SK-N-SH treated with all-trans-retinoic acid at 6 μM for 48 hours (cell line): ENCODE measurements at regions not wholly inside any gene's neighbourhood (a gene's known extent, or its start where the extent isn't known, plus 50 kb on each side); places are given as distances from the start of the nearest gene placed in this dataset.

Experiments
- CSRNP3 ChIP-seq: fragments of 250-450 bp; sonication (Bioruptor Pico); IDR thresholded peaks from 2 replicates; pipeline ENCODE4 v1.5.1; 2021; ENCODE audit warnings: mild to moderate bottlenecking, moderate library complexity
- ESRRG ChIP-seq: fragments of 250-450 bp; sonication (Bioruptor Pico); IDR thresholded peaks from 2 replicates; pipeline ENCODE4 v1.6.1; 2021; ENCODE audit warnings: mild to moderate bottlenecking
- PATZ1 ChIP-seq: fragments of 250-450 bp; sonication (Bioruptor Pico); IDR thresholded peaks from 2 replicates; pipeline ENCODE4 v1.8.0; 2020; ENCODE audit warnings: mild to moderate bottlenecking, moderate library complexity, borderline replicate concordance
- POU6F1 ChIP-seq: fragments of 250-450 bp; sonication (Bioruptor Pico); IDR thresholded peaks from 2 replicates; pipeline ENCODE4 v1.8.0; 2021; ENCODE audit warnings: low read depth, mild to moderate bottlenecking, moderate library complexity, borderline replicate concordance
- PPARA ChIP-seq: fragments of 250-450 bp; sonication (Bioruptor Pico); IDR thresholded peaks from 2 replicates; pipeline ENCODE4 v1.5.0; 2020; ENCODE audit warnings: mild to moderate bottlenecking, borderline replicate concordance

GRCh38 chr2:128644156-128644555 is 325.5 kb upstream of the HS6ST1 start:
- TF ChIP-seq ESRRG: no peak
- no peak for TF ChIP-seq POU6F1 (CRISPR knock-in tag)
- no peak for TF ChIP-seq PPARA (CRISPR knock-in tag)
- TF ChIP-seq PATZ1: no peak
- TF ChIP-seq CSRNP3 (CRISPR knock-in tag): no peak
